ENCODE measurements at regions not wholly inside any gene's neighbourhood (a gene's known extent, or its start where the extent isn't known, plus 50 kb on each side); places are given as distances from the start of the nearest gene placed in this dataset.

- TF ChIP-seq CTCF (IDR thresholded peaks at IDR 0.05) (no peak), POLR2A (IDR thresholded peaks at IDR 0.05) (no peak)
Measured at GRCh38 chr3:153069598-153070510, 92.2 kb upstream of the RAP2B start.

Data from lower leg skin (tissue), 3 donors.